ENCODE measurements at regions not wholly inside any gene's neighbourhood (a gene's known extent, or its start where the extent isn't known, plus 50 kb on each side); places are given as distances from the start of the nearest gene placed in this dataset.

- TF ChIP-seq, protein P1, sequence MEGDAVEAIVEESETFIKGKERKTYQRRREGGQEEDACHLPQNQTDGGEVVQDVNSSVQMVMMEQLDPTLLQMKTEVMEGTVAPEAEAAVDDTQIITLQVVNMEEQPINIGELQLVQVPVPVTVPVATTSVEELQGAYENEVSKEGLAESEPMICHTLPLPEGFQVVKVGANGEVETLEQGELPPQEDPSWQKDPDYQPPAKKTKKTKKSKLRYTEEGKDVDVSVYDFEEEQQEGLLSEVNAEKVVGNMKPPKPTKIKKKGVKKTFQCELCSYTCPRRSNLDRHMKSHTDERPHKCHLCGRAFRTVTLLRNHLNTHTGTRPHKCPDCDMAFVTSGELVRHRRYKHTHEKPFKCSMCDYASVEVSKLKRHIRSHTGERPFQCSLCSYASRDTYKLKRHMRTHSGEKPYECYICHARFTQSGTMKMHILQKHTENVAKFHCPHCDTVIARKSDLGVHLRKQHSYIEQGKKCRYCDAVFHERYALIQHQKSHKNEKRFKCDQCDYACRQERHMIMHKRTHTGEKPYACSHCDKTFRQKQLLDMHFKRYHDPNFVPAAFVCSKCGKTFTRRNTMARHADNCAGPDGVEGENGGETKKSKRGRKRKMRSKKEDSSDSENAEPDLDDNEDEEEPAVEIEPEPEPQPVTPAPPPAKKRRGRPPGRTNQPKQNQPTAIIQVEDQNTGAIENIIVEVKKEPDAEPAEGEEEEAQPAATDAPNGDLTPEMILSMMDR (IDR thresholded peaks at IDR 0.05): no peak
- no peak for TF ChIP-seq POLR2AphosphoS5 (IDR thresholded peaks at IDR 0.05; ENCODE audit: low read depth, low read length)
- no peak for TF ChIP-seq GABPA (IDR thresholded peaks at IDR 0.05; ENCODE audit: low read depth)
- no peak for TF ChIP-seq RAD21 (IDR thresholded peaks at IDR 0.05; ENCODE audit: low read length)
- no peak for TF ChIP-seq EP300 (IDR thresholded peaks at IDR 0.05; ENCODE audit: borderline replicate concordance in 1 of 2, low read depth in 1 of 2, low read length in 1 of 2)
- no peak for TF ChIP-seq EZH2phosphoT487 (IDR thresholded peaks at IDR 0.05; ENCODE audit: borderline replicate concordance, low read depth)
- TF ChIP-seq NFIC (IDR thresholded peaks at IDR 0.05; ENCODE audit: borderline replicate concordance): no peak
- TF ChIP-seq REST (IDR thresholded peaks at IDR 0.05; ENCODE audit: low read depth, low read length): no peak
- no peak for TF ChIP-seq SIN3A (IDR thresholded peaks at IDR 0.05; ENCODE audit: borderline replicate concordance, low read depth, low read length)
- TF ChIP-seq, protein P2, sequence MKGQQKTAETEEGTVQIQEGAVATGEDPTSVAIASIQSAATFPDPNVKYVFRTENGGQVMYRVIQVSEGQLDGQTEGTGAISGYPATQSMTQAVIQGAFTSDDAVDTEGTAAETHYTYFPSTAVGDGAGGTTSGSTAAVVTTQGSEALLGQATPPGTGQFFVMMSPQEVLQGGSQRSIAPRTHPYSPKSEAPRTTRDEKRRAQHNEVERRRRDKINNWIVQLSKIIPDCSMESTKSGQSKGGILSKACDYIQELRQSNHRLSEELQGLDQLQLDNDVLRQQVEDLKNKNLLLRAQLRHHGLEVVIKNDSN (IDR thresholded peaks at IDR 0.05; ENCODE audit: borderline replicate concordance, low read depth): no peak
- TF ChIP-seq MEF2A (IDR thresholded peaks at IDR 0.05; ENCODE audit: borderline replicate concordance, low read depth): no peak
- TF ChIP-seq GATA2 (CRISPR knock-in tag; IDR thresholded peaks at IDR 0.05): no peak
- TF ChIP-seq MAX (IDR thresholded peaks at IDR 0.05; ENCODE audit: low read depth): no peak
- no peak for TF ChIP-seq ELF1 (IDR thresholded peaks at IDR 0.05)
Observed at GRCh38 chr2:183623227-183623626, 499.0 kb downstream of the NUP35 start.

Data from SK-N-SH (cell line).